Liver (tissue), 8 donors: ENCODE measurements at regions not wholly inside any gene's neighbourhood (a gene's known extent, or its start where the extent isn't known, plus 50 kb on each side); places are given as distances from the start of the nearest gene placed in this dataset.

ENCODE experiments used
- DNase-seq: peaks from one replicate; pipeline ENCODE4 v3.0.0-alpha.2; 2017; ENCODE audit warnings: low spot score
- H3K27ac ChIP-seq, 2 donors: one replicate each; pipeline ENCODE4 v1.7.0; 2013; ENCODE audit warnings: inconsistent platforms in 2 of 2, low read length in 2 of 2, control low read depth in 1 of 2, low read depth in 1 of 2, mild to moderate bottlenecking in 1 of 2
- H3K27me3 ChIP-seq, 4 donors: one replicate each; pipeline versions ENCODE4 v1.6.1 to v1.7.0; 2013; ENCODE audit warnings: low read length in 3 of 4, inconsistent platforms in 1 of 4, mild to moderate bottlenecking in 1 of 4, moderate library complexity in 1 of 4; ENCODE audit not compliant: control insufficient read depth in 4 of 4, insufficient read depth in 4 of 4
- H3K36me3 ChIP-seq, 4 donors: one replicate each; pipeline versions ENCODE4 v1.6.1 to v1.7.0; 2013; ENCODE audit warnings: low read length in 3 of 4, mild to moderate bottlenecking in 3 of 4, low read depth in 1 of 4, moderate library complexity in 1 of 4; ENCODE audit not compliant: control insufficient read depth in 4 of 4, insufficient read depth in 3 of 4
- H3K4me1 ChIP-seq, 4 donors: one replicate each; pipeline versions ENCODE4 v1.6.1 to v1.7.0; 2013; ENCODE audit warnings: low read length in 3 of 4, mild to moderate bottlenecking in 3 of 4, moderate library complexity in 1 of 4; ENCODE audit not compliant: control insufficient read depth in 4 of 4, insufficient read depth in 4 of 4
- H3K4me3 ChIP-seq, 3 donors: one replicate each; pipeline versions ENCODE4 v1.6.1 to v1.7.0; 2013; ENCODE audit warnings: low read length in 3 of 3, control low read depth in 1 of 3, low read depth in 1 of 3, mild to moderate bottlenecking in 1 of 3
- H3K9ac ChIP-seq, 2 donors: one replicate each; pipeline ENCODE4 v1.7.0; 2013; ENCODE audit warnings: low read length in 2 of 2, mild to moderate bottlenecking in 2 of 2, moderate library complexity in 2 of 2, control low read depth in 1 of 2, low read depth in 1 of 2
- H3K9me3 ChIP-seq, 4 donors: one replicate each; pipeline versions ENCODE4 v1.6.1 to v1.7.0; 2013; ENCODE audit warnings: low read length in 3 of 4; ENCODE audit not compliant: control insufficient read depth in 4 of 4
- ATF3 ChIP-seq: IDR thresholded peaks from 2 replicates; pipeline ENCODE4 v1.6.1; 2016; ENCODE audit warnings: antibody characterized with exemption
- CTCF ChIP-seq: fragments of 150-350 bp; IDR thresholded peaks from 2 replicates; pipeline ENCODE4 v1.5.1; 2017; ENCODE audit warnings: improper control_type of control experiment, low read depth, low read length; ENCODE audit not compliant: missing input control
- EGR1 ChIP-seq, 2 donors: IDR thresholded peaks; 2 replicates each; pipeline ENCODE4 v1.6.1; 2016 to 2018; ENCODE audit warnings: antibody characterized with exemption in 2 of 2, low read depth in 2 of 2
- FOXA1 ChIP-seq: IDR thresholded peaks from 2 replicates; pipeline ENCODE4 v1.6.1; 2016; ENCODE audit warnings: antibody characterized with exemption
- GABPA ChIP-seq, 2 donors: IDR thresholded peaks in 1 of 2; conservative IDR thresholded peaks in 1 of 2; 2 replicates each; pipeline ENCODE4 v1.6.1; 2016; ENCODE audit warnings: antibody characterized with exemption in 2 of 2, mild to moderate bottlenecking in 1 of 2, moderate library complexity in 1 of 2
- HNF4A ChIP-seq, 2 donors: conservative IDR thresholded peaks; 2 replicates each; pipeline ENCODE4 v1.6.1; 2016; ENCODE audit warnings: antibody characterized with exemption in 2 of 2, mild to moderate bottlenecking in 2 of 2
- HNF4G ChIP-seq: IDR thresholded peaks from 2 replicates; pipeline ENCODE4 v1.6.1; 2016; ENCODE audit warnings: antibody characterized with exemption
- JUND ChIP-seq, 2 donors: IDR thresholded peaks; 2 replicates each; pipeline ENCODE4 v1.6.1; 2016; ENCODE audit warnings: antibody characterized with exemption in 2 of 2
- RAD21 ChIP-seq, 2 donors: IDR thresholded peaks; 2 replicates each; pipeline ENCODE4 v1.6.1; 2016; ENCODE audit warnings: antibody characterized with exemption in 2 of 2, mild to moderate bottlenecking in 2 of 2
- RXRA ChIP-seq, 2 donors: IDR thresholded peaks; 2 replicates each; pipeline ENCODE4 v1.6.1; 2017 to 2018; ENCODE audit warnings: antibody characterized with exemption in 2 of 2, mild to moderate bottlenecking in 1 of 2
- SP1 ChIP-seq: IDR thresholded peaks from 2 replicates; pipeline ENCODE4 v1.6.1; 2018; ENCODE audit warnings: antibody characterized with exemption, mild to moderate bottlenecking
- YY1 ChIP-seq: IDR thresholded peaks from 2 replicates; pipeline ENCODE4 v1.6.1; 2016; ENCODE audit warnings: antibody characterized with exemption, mild to moderate bottlenecking
- WGBS: extraction: QIAGEN DNeasy Blood & Tissue Kit; methylation state at CpG from one replicate; pipeline ENCODE4 v1.1.7; 2013; 5-methylcytosine and 5-hydroxymethylcytosine counted together
- TF ChIP-seq, protein P1 (sequence below): IDR thresholded peaks from 2 replicates; pipeline ENCODE4 v1.6.1; 2016; ENCODE audit warnings: antibody characterized with exemption
- TF ChIP-seq, protein P2 (sequence below): IDR thresholded peaks from 2 replicates; pipeline ENCODE4 v1.6.1; 2016; ENCODE audit warnings: antibody characterized with exemption
- donor health status: healthy.
- donor health status: healthy.
- donor health status: healthy.
- donor health status: healthy.
- donor health status: healthy.

- WGBS: 89% methylated on average over 2 of the region's 2 CpGs
- no peak for TF ChIP-seq ATF3
- TF ChIP-seq GABPA (IDR thresholded peaks at IDR 0.05 in 1 of 2, conservative IDR thresholded peaks at IDR 0.05 in 1 of 2): no peak
- TF ChIP-seq SP1: no peak
- TF ChIP-seq CTCF: no peak
- TF ChIP-seq RAD21 (IDR thresholded peaks at IDR 0.05): no peak
- Histone ChIP-seq H3K36me3 (no peaks in the 10 kb centered on the region), H3K4me1 (peaks cover 0 to 2% (median 0%) of the 10 kb centered on the region in 4 donors), H3K27ac (no peak overlapping the region), H3K9ac (no peak overlapping the region), H3K4me3 (no peak overlapping the region), H3K9me3 (no peaks in the 10 kb centered on the region), H3K27me3 (no peaks in the 10 kb centered on the region)
- no peak for DNase-seq
Observed at GRCh38 chr20:4457566-4458543, 208.8 kb upstream of the ADRA1D start.

DNA sequence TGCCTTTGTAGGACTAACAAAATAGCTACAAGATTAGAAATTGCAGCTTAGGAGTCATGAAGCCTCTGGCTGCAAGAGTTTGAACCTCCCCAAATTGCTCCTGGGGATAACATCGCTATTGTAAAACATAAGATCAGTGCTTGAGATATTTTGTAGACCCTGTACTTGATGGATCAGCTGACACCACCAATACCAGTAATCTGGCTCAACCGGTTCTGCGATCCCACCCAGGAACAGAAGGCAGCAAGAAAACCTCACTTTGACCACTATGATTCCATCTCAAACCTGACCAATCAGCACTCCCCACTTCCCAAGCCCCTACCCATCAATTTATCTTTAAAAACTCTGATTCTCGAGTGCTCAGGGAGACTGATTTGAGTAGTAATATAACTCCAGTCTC is 206.9 kb upstream of the ADRA1D start:
- Histone ChIP-seq H3K27me3 (no peaks in the 10 kb centered on the region), H3K36me3 (no peaks in the 10 kb centered on the region), H3K9ac (no peak overlapping the region), H3K27ac (no peak overlapping the region), H3K4me3 (no peak overlapping the region), H3K9me3 (no peaks in the 10 kb centered on the region), H3K4me1 (peaks cover 0 to 2% (median 0%) of the 10 kb centered on the region in 4 donors)
- WGBS: 91% methylated on average over 4 of the region's 4 CpGs
- no peak for TF ChIP-seq RXRA (IDR thresholded peaks at IDR 0.05)
- TF ChIP-seq HNF4A (conservative IDR thresholded peaks at IDR 0.05): no peak
- no peak for TF ChIP-seq YY1
- TF ChIP-seq ATF3: no peak
- TF ChIP-seq, protein P1, sequence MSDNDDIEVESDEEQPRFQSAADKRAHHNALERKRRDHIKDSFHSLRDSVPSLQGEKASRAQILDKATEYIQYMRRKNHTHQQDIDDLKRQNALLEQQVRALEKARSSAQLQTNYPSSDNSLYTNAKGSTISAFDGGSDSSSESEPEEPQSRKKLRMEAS: no peak
- no peak for DNase-seq

GRCh38 chr20:4455301-4455701 is 206.2 kb upstream of the ADRA1D start:
- H3K27me3 ChIP-seq: no peaks in the 10 kb centered on the region
- H3K4me1 ChIP-seq: peaks cover 0 to 2% (median 0%) of the 10 kb centered on the region in 4 donors
- H3K9me3 ChIP-seq: no peaks in the 10 kb centered on the region
- H3K27ac ChIP-seq: no peak overlapping the region
- H3K9ac ChIP-seq: no peak overlapping the region
- no peak for DNase-seq
- no peak overlapping the region for H3K4me3 ChIP-seq
- no peaks in the 10 kb centered on the region for H3K36me3 ChIP-seq
- no peak for TF ChIP-seq RXRA (IDR thresholded peaks at IDR 0.05)
- no peak for TF ChIP-seq GABPA (IDR thresholded peaks at IDR 0.05 in 1 of 2, conservative IDR thresholded peaks at IDR 0.05 in 1 of 2)
- TF ChIP-seq SP1: no peak
- no peak for TF ChIP-seq HNF4G
- TF ChIP-seq, protein P2, sequence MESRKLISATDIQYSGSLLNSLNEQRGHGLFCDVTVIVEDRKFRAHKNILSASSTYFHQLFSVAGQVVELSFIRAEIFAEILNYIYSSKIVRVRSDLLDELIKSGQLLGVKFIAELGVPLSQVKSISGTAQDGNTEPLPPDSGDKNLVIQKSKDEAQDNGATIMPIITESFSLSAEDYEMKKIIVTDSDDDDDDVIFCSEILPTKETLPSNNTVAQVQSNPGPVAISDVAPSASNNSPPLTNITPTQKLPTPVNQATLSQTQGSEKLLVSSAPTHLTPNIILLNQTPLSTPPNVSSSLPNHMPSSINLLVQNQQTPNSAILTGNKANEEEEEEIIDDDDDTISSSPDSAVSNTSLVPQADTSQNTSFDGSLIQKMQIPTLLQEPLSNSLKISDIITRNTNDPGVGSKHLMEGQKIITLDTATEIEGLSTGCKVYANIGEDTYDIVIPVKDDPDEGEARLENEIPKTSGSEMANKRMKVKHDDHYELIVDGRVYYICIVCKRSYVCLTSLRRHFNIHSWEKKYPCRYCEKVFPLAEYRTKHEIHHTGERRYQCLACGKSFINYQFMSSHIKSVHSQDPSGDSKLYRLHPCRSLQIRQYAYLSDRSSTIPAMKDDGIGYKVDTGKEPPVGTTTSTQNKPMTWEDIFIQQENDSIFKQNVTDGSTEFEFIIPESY: no peak
- TF ChIP-seq ATF3: no peak
- TF ChIP-seq FOXA1: no peak
- no peak for TF ChIP-seq JUND (IDR thresholded peaks at IDR 0.05)
- TF ChIP-seq RAD21 (IDR thresholded peaks at IDR 0.05): no peak
- TF ChIP-seq EGR1 (IDR thresholded peaks at IDR 0.05; ENCODE audit: low read depth in 2 of 2): no peak
- no peak for TF ChIP-seq YY1
- no peak for TF ChIP-seq HNF4A (conservative IDR thresholded peaks at IDR 0.05)
- WGBS: 95% methylated on average over 1 of the region's 1 CpG
